SHP77 (cell line): ENCODE measurements at regions not wholly inside any gene's neighbourhood (a gene's known extent, or its start where the extent isn't known, plus 50 kb on each side); places are given as distances from the start of the nearest gene placed in this dataset.

Source experiments
- DNase-seq, 2 experiments: peaks; one replicate each; lab custom pipeline; 2025; lab: John Stamatoyannopoulos, UW

DNA sequence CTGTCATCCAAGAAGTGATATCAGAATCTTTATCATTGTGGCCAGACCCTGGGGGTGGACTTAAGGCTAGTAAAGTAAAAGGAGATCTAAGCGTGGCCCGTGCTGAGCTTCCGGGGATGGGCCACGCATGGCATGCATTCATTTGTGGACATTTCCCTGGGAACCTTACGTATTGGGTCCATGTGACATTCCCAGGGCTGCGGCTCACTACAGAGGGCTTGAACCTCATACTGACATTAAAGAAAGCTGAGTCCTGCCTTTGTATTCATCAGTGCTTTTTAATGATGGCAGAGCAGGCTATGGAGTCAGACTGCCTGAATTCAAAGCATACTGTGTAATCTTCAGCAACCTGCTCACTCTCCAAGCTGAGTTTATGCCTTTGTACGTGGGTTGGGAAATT lies 152.2 kb upstream of the AFDN start:
- no peak for DNase-seq

DNA sequence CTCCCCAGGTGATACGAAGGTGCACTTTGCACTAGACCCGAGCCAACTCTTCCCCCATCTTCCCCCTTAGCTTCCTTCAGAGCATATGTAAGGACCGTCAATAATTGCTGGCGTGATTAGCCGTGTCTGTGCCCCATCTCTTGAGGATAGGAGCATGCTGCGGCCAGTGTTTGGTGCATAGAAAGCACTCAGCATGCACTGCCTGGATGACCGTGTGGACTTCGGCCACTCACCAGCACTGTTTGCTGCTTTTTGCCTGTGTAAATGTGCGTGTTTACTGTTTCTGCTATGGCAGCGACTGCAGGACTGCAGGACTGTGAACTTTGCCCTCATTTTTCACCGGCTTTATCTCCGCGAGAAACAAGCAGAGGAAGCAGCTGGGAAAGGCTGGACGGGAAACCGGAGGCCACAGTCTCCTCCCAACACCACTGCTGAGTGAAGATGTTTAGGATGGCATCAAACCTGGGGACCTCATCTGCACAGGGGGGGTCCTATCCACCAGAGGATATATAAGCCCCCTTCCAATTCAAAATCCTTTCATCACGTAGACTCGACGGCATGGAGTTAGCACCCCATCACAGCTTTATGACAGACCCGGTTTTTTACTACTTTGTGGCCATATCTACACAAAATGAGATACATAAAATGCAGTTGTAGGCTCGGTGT lies 150.6 kb upstream of the AFDN start:
- DNase-seq: no peak

DNA sequence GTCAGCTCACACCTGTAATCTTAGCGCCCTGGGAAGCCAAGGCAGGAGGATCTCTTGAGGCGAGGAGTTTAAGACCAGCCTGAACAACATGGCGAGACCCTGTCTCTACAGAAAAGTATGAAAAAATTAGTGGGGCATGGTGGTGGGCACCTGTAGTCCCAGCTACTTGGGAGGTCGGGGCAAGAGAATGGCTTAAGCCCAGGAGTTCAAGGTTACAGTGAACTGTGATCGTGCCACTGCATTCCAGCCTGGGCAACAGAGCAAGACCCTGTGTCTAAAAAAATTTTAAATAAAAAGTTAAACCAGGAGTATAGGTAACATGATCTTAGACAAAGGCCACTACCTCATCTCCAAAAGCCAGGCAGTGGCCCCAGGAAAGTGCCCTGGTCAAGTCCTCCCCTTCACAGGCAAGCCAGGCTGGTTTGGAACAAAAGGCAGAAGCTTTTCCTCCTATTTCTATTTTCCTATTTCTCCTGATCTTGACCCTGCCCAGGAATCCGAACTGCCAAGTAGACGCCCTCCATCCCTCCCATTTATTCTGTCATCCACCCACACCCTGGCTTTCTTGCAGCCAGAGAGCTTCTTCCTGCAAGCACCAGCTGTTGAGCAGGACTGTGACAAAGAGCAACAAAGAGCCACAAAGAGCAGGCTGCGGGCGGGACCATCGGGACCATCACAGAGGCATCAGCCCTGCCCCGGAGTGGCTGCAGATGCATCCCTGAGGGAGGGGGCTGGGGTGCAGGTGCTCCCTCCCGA lies 149.9 kb upstream of the AFDN start:
- DNase-seq: no peak

DNA sequence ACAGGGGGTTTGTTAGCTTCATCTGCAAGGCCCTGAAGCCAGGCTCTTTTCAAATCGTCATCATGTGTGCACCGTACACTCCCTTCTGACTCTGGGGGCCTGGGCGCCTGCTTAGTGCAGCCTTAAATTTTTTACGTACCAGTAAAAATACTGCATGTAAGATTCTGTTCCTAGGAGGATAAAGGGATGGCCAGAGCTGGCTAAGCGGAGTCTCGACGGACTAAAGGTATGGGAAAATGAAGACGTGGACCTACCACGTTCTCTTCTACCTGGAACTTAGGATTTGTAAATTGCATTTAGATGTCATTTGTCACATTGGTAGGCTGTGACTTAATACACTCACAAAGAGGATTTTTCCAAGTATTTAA lies 149.3 kb upstream of the AFDN start:
- DNase-seq: no peak

DNA sequence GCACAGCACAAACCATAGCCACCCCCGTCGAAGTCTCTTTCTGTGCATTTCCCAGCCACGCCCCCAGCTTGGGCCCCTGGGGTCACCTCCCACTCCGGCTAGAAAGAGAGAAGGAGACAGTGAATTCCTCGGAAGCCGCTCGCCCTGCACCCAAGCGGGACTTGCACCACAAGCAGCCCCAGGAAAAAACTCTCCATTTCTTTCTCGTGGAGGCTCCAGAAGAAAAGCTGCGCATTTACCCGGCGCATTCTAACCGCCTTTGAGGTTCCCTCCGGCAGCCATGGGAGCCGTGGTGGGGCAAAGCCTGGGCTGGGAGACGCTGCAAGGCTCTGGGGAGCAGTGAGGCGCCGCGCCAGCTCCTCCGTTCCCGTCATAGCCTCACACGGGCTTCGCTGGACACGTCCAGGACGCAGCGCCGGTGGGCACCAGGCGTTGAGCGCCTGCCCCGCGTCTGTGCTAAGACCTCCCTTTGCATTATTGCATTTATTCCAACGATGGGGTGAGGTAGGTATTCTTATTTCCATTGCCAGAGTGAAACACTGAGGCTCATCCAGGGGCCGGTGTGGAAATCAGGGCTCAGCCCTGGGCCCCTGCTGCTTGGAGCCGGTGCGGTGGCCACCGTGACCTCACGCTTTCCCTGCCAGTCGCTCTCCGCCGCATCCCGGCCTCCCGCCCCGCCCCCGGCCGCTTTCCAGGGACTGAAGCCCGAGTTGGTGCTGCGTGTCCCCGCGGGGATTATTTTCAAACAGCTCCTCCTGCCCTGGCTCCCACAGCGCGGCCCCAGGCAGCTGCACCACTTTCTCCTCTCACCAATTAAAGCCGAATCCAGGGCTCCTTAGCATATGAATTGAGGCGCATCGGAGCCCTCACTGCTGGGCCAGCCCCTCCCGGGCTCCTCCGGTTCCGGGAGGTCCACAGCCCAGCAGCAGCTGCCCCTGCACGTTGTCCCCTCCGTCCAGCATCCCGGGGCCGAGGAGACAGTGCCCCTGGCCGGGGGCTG lies 148.3 kb upstream of the AFDN start:
- DNase-seq: no peak

DNA sequence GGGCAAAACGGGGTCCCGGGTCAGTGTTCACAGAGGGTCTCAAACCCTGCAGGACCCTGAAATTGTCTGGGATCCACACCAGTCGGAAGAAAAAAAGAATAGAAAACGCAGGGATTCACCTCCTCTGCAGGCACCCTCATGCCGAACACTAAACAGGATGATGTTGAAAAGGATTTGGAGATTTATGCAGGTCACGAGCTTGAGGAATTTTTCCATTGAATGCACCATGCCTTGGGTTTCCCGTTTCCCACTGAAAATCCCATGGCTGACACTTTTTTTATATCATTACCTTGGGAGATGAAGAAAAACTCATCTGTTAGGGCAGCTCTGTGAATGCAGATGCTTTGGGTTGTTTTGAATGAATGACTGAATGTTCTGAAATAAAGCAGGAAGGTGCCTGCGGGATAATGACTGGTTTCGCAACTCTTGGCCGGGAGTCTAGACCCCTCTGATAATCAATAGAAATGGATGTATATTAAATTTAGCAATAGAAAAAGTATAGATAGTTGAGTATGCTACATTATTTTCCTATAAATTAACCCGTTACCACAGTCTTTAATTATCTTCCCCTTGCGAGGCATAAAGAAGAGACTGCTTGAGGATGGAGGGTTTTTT lies 147.5 kb upstream of the AFDN start:
- no peak for DNase-seq

DNA sequence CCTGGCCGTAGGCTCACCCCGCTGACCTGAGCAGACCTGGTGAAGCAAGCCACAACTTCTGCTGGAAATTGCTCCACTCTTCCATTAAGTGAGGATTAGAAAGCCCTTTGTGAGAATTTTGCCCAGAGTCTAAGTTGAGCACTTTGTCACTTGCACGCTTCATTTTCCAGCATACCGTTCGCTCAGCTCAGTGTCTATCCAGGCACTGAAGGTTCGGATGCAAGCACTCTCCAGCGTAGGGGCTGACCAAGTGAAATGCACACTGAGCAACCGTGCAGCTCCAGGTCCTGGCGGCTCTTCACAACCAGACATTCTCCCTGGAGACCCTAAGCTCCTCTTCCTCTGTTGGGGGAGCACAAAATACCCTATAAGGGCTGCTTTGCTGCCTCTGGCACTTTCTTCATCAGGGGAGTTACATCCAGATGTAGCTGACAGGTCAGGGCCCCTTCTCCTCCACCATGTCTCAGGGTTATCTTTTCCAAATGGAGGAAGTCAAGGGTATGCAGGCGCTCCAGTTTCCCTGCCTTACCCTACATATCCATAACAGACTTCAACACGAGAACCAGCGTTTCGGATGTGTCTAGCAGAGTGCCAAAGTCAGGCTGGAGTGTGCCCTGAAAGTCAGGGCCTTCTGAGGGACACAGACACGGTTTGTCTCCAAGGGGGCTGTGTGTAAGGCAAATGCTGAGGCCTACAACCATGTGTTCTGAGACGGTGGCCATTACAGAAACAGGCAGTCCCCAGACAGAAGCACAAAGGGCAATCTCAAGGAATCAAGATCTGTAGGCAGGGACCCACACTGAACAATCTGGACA lies 146.7 kb upstream of the AFDN start:
- no peak for DNase-seq

DNA sequence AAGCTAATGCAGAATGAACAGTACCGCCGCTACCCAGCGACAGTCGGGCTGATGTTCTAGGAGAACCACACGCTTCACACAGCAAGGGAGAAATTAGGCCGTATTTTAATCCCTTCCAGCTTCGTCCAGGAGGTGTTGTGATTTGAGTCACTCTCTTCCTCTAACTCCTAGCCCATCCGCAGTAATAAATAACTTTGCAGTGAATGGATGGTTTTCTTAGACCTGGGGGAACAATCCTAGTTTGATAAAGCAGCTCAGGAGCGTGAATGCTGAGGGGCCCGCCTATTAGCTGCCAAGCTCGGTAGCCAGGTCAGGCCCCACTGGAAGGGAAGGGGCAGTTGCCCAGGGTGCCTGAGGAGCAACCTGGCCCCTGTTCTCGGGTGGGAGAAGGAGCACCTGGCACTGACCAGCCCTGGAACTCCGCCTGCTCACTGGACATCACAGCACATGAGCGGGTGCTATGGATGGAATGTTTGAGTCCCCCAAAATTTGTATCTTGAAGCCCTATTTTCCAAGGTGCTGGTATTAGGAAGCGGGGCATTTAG lies 146.0 kb upstream of the AFDN start:
- no peak for DNase-seq

DNA sequence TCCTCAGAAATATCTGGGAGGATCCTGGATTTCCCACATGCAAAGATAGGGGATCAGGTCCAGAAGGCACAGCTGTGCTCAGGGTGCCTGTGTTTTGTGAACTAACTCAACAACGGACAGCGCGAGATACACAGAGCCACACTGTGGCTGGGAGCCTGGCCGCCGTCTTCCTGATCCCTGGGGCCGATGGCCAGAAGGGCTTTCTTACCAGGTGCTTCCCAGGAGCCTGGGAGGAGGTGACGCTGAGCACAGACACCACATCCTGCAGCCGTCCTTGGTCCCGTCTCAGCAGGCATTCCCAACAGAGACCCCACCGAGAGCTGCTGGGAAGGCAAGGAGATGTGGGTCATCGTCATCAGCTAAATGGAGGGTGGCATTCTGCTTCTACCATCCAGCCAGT lies 144.6 kb upstream of the AFDN start:
- no peak for DNase-seq

DNA sequence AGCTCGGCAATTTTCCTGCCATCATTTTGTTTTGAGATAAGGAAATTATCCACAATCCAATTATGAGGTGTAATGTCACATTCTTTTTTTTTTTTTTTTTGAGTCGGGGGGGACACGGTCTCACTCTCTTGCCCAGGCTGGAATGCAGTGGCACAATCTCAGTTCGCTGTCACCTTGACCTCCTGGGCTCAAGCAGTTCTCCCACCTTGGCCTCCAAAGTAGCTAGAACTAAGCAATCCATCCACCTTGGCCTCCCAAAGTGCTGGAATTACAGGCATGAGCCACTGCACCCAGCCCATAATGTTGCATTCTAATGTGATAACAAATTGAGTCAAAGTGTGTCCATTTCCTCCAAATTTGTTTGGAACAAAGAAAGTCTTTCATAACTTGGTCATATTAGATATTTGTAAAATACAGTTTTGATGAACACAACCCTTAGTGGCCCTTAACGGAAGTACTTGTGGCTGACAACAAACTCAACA lies 144.1 kb upstream of the AFDN start:
- no peak for DNase-seq

DNA sequence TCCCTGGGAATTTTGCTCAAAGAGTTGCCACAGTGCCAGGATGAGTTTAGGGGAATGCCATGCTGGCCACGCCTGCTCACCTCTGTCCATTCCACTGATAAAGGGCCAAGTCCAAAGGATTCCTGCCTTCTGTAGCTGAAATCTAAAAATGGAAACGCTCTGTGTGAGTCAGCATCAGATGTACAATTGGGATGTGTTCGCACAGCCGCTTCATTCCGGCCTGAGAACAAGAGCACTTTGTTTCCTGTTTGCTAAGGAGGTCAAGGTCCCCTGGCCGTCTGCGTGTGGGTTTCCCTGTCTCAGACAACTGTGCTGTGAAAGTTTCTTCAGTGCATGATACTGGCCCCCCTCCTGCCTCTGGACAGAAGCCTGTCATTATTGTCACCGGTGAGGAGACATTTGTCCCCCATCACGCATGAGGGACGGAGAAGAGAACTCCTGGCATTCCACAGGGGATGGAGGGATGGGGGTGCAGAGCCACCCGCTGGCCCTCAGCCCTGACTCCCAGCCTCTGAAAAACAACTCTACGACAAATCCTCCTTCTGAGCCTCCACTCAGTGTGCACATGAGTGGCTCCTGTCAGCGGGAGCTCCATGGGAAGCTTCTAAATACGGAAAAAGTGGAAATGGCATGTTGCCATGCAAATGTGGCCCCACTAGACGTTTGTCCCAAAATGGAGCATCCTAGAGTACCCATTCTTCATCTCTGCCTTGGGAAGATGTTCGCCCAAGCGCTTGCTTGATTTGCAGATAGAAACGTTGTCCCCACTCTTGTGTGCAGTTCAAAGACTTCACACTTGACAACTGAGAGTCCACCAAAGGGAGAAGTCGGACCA lies 143.5 kb upstream of the AFDN start:
- no peak for DNase-seq

DNA sequence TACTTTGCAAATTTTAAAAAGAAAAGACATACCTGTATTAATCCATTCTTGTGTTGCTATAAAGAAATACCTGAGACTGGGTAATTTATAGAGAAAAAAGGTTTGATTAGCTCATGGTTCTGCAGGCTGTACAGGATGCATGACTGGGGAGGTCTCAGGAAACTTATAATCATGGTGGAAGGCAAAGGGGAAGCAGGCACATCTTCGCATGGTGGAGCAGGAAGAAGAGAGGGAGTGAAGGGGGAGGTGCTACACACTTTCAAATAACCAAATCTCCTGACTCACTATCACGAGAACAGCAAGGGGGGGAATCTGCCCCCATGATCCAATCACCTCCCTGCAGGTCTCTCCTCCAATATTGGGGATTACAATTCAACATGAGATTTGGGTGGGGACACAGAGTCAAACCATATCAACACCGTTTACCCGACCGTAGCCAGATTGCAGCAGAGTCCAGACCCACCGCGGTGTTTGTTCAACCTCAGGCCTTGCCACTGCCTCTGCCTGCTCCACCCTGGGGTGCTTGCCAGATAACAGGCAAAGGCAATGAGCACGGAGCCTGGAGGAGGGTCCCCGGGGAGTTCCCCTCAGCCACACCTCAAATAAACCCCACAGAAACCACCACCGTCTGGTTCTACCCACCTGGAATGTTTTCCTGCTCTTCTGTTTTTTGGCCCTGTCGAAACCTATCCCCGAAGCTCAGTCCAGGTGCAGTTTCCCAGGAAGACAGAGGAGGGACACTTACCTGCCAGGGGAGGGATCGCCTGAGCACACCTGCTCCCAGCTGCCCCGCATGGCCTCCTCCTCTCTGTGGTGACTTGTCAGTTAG lies 142.2 kb upstream of the AFDN start:
- no peak for DNase-seq

DNA sequence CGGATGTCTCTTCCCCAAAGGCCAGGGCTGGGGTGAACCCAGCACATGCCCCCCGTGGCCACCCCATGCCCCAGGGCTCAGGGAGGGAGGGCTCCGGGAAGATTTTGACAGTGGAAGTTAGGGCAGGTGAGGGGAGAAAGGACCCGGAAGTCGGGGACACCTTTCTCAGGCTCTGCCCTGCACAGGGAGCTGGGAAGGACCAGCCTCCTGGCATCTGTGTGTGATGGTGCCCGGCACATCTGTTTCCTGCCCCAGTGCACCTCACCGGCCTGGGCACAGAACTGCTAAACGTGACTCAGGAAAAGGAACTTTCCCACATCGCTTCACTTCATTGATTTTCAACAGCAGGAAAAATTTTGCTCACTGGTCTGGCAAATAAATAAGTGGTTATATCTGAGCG lies 141.1 kb upstream of the AFDN start:
- no peak for DNase-seq

DNA sequence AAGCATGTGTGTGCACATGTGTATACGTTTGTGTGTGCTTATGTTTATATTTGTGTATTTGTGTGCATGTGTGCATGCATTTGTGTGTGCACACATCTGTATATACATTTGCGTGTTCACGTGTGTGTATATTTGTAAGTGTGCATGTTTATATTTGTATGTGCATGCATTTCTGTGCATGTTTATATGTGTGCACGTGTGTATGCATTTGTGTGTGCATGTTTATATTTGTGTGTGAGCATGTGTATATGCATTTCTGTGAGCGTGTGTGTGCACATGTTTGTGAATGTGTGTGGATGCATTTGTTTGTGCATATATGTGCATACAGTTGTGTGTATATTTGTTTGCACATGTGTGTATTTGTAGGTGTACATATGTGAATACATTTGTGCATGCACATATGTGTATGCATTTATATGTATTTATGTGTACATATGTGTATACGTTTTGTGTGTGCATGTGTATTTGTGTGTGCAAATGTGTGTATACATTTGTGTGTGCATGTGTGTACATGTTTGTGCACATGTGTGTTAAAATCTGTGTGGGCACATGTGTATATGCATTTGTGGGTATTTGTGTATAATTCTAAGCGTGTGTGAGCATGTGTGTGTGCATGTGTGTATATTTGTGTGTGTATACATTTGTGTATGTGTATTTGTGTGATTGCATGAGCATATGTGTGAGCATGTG lies 140.4 kb upstream of the AFDN start:
- DNase-seq: no peak

DNA sequence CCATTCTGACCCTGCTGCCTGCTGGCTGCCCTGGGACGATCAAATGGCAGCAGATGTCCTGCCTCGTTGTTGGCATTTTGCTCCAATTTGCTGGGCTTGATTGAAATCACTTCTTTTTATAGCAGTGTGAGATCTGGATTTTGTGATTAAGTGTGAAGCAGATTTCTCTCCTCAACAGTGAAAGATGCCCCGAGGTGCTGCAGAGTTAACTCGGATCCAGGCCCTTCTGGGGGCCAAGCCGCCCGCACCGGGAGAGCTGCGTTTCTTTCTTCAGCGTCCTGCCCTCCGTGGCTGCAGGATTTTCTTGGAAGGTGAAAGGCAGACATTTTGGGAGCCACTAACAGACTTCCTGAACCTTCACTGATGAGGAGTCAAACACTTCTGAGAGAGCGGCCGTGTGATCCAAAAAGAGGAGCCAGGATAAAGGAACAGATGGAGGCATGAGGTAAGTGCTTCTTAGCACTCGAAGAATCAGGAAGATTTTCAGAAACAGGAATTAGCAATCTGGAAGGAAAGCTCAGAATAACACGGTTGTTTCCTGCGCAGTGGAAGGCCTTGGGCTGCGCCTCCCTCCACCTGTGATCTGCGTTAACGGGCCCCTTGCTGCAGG lies 139.5 kb upstream of the AFDN start:
- DNase-seq: no peak

DNA sequence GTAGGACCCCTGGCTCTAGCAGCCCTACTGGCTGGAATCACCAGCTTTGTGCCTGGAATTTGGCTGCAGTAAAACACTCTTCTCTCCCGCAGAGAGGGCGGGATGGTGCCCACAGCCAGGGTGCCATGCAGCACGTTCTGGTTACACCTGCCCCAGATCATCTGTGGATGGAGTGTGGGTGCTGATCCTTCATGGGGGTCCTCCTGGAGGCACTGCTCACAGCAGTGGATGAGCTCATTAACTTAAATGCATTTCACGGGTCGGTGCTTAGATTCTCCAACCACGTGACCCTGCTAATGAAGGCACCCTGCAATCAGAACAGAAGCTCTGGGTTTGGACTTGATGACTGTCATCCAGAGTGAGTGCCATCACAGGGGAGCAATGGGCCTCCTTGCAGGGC lies 138.6 kb upstream of the AFDN start:
- no peak for DNase-seq

DNA sequence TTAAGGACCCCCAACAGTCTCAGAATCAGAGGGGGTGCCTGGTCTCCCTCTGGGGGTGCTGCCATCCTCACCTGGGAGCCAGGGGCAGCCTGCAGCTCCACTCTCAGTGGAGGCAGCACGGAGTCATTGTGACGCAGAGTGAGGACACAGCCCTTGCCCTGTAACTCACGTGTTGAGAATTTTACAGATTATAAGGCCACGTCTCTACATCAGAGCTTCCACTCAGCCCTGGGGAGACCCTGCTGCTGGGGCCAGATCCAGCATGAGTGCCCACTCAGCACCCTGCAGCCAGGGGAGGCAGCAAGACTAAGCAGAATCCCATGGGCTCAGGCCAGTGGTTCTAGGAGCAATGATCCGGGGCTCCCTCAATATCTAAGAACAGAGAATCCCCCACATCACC lies 137.4 kb upstream of the AFDN start:
- DNase-seq: no peak

DNA sequence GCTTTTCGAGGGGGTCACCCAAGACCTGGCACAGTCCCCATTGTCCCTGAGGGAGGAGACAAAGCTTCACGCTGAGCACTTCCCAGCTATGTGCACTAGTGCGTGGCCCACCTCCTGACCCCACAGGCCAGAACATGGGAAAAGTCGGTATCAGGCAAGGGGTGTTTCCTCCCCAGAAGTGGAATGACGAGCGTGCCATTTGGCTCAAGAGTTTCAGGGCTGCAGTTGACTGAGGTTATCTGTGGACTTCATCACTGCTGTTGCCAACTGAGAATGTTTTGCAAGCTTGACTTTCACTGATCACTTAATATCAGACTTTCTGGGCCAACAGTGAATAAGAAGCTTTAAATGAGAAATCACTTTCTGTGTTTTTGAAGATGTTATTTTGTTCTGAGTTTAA lies 137.0 kb upstream of the AFDN start:
- DNase-seq: no peak
